OCI-LY1 (cell line): ENCODE measurements at regions not wholly inside any gene's neighbourhood (a gene's known extent, or its start where the extent isn't known, plus 50 kb on each side); places are given as distances from the start of the nearest gene placed in this dataset.

Experiments used
- H2AFZ ChIP-seq: fragments of 200-600 bp; sonication (generic), shearing (Covaris generic); 2 replicates; pipeline ENCODE4 v1.6.0; 2014; ENCODE audit warnings: antibody characterized with exemption, mild to moderate bottlenecking, low read length
- H3F3A ChIP-seq: fragments of 200-600 bp; sonication (generic), shearing (Covaris generic); 2 replicates; pipeline ENCODE4 v1.6.0; 2014; ENCODE audit warnings: mild to moderate bottlenecking, antibody characterized with exemption, low read length, moderate library complexity; ENCODE audit not compliant: insufficient read depth
- H3K27ac ChIP-seq: fragments of 200-600 bp; sonication (generic); 2 replicates; pipeline ENCODE4 v1.5.1; 2014; ENCODE audit warnings: low read length, mixed run types, mild to moderate bottlenecking, low read depth; ENCODE audit not compliant: poor library complexity, severe bottlenecking
- H3K27me3 ChIP-seq: fragments of 200-600 bp; sonication (generic); 2 replicates; pipeline ENCODE4 v1.6.0; 2014; ENCODE audit warnings: antibody characterized with exemption, mild to moderate bottlenecking, low read length, moderate library complexity; ENCODE audit not compliant: insufficient read depth
- H3K36me3 ChIP-seq: fragments of 200-600 bp; sonication (generic); 2 replicates; pipeline ENCODE4 v1.6.1; 2014; ENCODE audit warnings: mild to moderate bottlenecking, antibody characterized with exemption, low read length, moderate library complexity, mixed read lengths; ENCODE audit not compliant: insufficient read depth
- H3K4me1 ChIP-seq: fragments of 200-600 bp; sonication (generic); 2 replicates; pipeline ENCODE4 v1.5.1; 2014; ENCODE audit warnings: mild to moderate bottlenecking, low read length, moderate library complexity; ENCODE audit not compliant: insufficient read depth, severe bottlenecking
- H3K4me2 ChIP-seq: fragments of 200-600 bp; sonication (generic), shearing (Covaris generic); 2 replicates; pipeline ENCODE4 v1.6.1; 2014; ENCODE audit warnings: low read length
- H3K4me3 ChIP-seq: fragments of 200-600 bp; sonication (generic); 2 replicates; pipeline ENCODE4 v1.5.1; 2014; ENCODE audit warnings: low read length, low read depth, mild to moderate bottlenecking, mixed read lengths; ENCODE audit not compliant: poor library complexity, severe bottlenecking
- H3K79me2 ChIP-seq: fragments of 200-600 bp; shearing (Covaris generic); 2 replicates; pipeline ENCODE4 v1.6.1; 2016; ENCODE audit warnings: mixed run types, low read length, mixed read lengths; ENCODE audit not compliant: insufficient read depth
- H3K9ac ChIP-seq: fragments of 200-600 bp; sonication (generic), shearing (Covaris generic); 2 replicates; pipeline ENCODE4 v1.6.1; 2014; ENCODE audit warnings: mild to moderate bottlenecking, low read length, mixed read lengths
- H3K9me2 ChIP-seq: fragments of 200-600 bp; sonication (generic), shearing (Covaris generic); 2 replicates; pipeline ENCODE4 v1.6.1; 2014; ENCODE audit warnings: low read depth, mild to moderate bottlenecking, low read length, mixed read lengths
- H3K9me3 ChIP-seq: fragments of 200-600 bp; shearing (Covaris generic); 2 replicates; pipeline ENCODE4 v1.6.1; 2014; ENCODE audit warnings: low read length, mixed read lengths
- H4K20me1 ChIP-seq: fragments of 200-600 bp; sonication (generic), shearing (Covaris generic); 2 replicates; pipeline ENCODE4 v1.6.0; 2016; ENCODE audit warnings: mild to moderate bottlenecking, low read length; ENCODE audit not compliant: insufficient read depth
- CTCF ChIP-seq: fragments of 200-600 bp; sonication (generic), shearing (Covaris generic); IDR thresholded peaks from 2 replicates; pipeline ENCODE4 v1.5.1; 2017; ENCODE audit warnings: mild to moderate bottlenecking, antibody characterized with exemption, low read length, moderate library complexity, mixed read lengths
- EZH2 ChIP-seq: fragments of 200-600 bp; sonication (generic), shearing (Covaris generic); IDR thresholded peaks from 2 replicates; pipeline ENCODE4 v1.8.0; 2017; ENCODE audit warnings: borderline replicate concordance, mixed run types, mild to moderate bottlenecking, antibody characterized with exemption, low read length, moderate library complexity, mixed read lengths

GRCh38 chr1:238649200-238649599 is 737.2 kb upstream of the CHRM3 start:
- no peak overlapping the region for H3K4me3 ChIP-seq
- H3K36me3 ChIP-seq, result no peaks in the 10 kb centered on the region
- no peaks in the 10 kb centered on the region for H3K9me2 ChIP-seq
- H3K27me3 ChIP-seq, result no peaks in the 10 kb centered on the region
- H3K9me3 ChIP-seq, result no peaks in the 10 kb centered on the region
- H3F3A ChIP-seq, result no peaks in the 10 kb centered on the region
- no peaks in the 10 kb centered on the region for H4K20me1 ChIP-seq
- H2AFZ ChIP-seq, result no peak overlapping the region
- H3K9ac ChIP-seq, result no peak overlapping the region
- no peak overlapping the region for H3K4me2 ChIP-seq
- no peaks in the 10 kb centered on the region for H3K79me2 ChIP-seq
- no peak for TF ChIP-seq CTCF
- no peak for TF ChIP-seq EZH2
- no peaks in the 10 kb centered on the region for H3K4me1 ChIP-seq
- no peak overlapping the region for H3K27ac ChIP-seq

- H2AFZ ChIP-seq, result no peak overlapping the region
- no peaks in the 10 kb centered on the region for H3F3A ChIP-seq
- no peak overlapping the region for H3K4me2 ChIP-seq
- no peaks in the 10 kb centered on the region for H3K27me3 ChIP-seq
- H3K27ac ChIP-seq, result no peak overlapping the region
- no peaks in the 10 kb centered on the region for H4K20me1 ChIP-seq
- no peak overlapping the region for H3K9ac ChIP-seq
- H3K4me3 ChIP-seq, result no peak overlapping the region
- H3K9me2 ChIP-seq, result no peaks in the 10 kb centered on the region
- TF ChIP-seq EZH2, result no peak
- TF ChIP-seq CTCF, result no peak
- no peaks in the 10 kb centered on the region for H3K4me1 ChIP-seq
- no peaks in the 10 kb centered on the region for H3K79me2 ChIP-seq
- H3K9me3 ChIP-seq, result no peaks in the 10 kb centered on the region
- H3K36me3 ChIP-seq, result no peaks in the 10 kb centered on the region
These were observed 737.6 kb upstream of the CHRM3 start for GRCh38 chr1:238648751-238649150.

DNA sequence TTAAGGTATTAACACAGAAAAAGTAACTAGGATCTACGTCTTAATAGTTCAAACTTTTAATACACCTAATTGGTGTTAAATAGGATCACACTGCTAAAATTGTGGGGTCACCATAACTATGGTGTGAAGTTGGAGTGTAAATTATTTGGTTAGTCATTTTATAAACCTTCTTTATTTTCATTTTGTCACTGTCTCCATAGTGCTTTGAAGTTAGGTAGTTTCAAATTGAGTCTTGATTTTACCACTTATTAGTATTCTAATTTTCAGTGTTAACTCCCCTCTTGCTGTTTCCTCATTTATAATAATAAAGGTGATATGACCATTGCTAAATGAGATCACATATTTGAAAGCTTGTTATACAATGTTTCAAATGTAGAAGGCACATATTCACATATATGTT is 738.1 kb upstream of the CHRM3 start:
- Histone ChIP-seq H3K9ac (no peak overlapping the region), H3K9me2 (no peaks in the 10 kb centered on the region), H3K36me3 (no peaks in the 10 kb centered on the region), H4K20me1 (no peaks in the 10 kb centered on the region), H3K9me3 (no peaks in the 10 kb centered on the region), H3F3A (no peaks in the 10 kb centered on the region), H3K4me3 (no peak overlapping the region), H3K4me2 (no peak overlapping the region), H3K4me1 (no peaks in the 10 kb centered on the region), H3K27me3 (no peaks in the 10 kb centered on the region), H3K27ac (no peak overlapping the region), H2AFZ (no peak overlapping the region), H3K79me2 (no peaks in the 10 kb centered on the region)
- TF ChIP-seq EZH2 (no peak), CTCF (no peak)
